Neural cell (in vitro differentiated cells): ENCODE measurements at regions not wholly inside any gene's neighbourhood (a gene's known extent, or its start where the extent isn't known, plus 50 kb on each side); places are given as distances from the start of the nearest gene placed in this dataset.

Experiments used
- H2AFZ ChIP-seq: fragments of 200-600, 300-800 bp; sonication (generic), shearing (Covaris generic); 2 replicates; pipeline ENCODE4 v1.6.0; 2014; ENCODE audit warnings: low read depth, mild to moderate bottlenecking, antibody characterized with exemption, low read length, moderate library complexity
- H3F3A ChIP-seq: fragments of 200-600 bp; shearing (Covaris generic); 2 replicates; pipeline ENCODE4 v1.6.1; 2016; ENCODE audit warnings: mild to moderate bottlenecking, moderate library complexity, mixed read lengths, antibody characterized with exemption, low read length; ENCODE audit not compliant: insufficient read depth, poor library complexity, severe bottlenecking
- H3K27ac ChIP-seq: fragments of 200-600, 300-800 bp; sonication (generic), shearing (Covaris generic); 2 replicates; pipeline ENCODE4 v1.5.1; 2014; ENCODE audit warnings: mild to moderate bottlenecking, low read length, moderate library complexity
- H3K27me3 ChIP-seq: fragments of 300-800, 200-600 bp; sonication (generic), shearing (Covaris generic); 2 replicates; pipeline ENCODE4 v1.6.0; 2014; ENCODE audit warnings: mild to moderate bottlenecking, low read depth, low read length, moderate library complexity; ENCODE audit not compliant: insufficient read depth
- H3K36me3 ChIP-seq: fragments of 300-800, 200-600 bp; sonication (generic), shearing (Covaris generic); 2 replicates; pipeline ENCODE4 v1.5.1; 2014; ENCODE audit warnings: mild to moderate bottlenecking, antibody characterized with exemption, low read length, moderate library complexity; ENCODE audit not compliant: insufficient read depth
- H3K4me2 ChIP-seq: fragments of 300-800, 200-600 bp; sonication (generic), shearing (Covaris generic); 2 replicates; pipeline ENCODE4 v1.6.0; 2014; ENCODE audit warnings: mild to moderate bottlenecking, low read length
- H3K4me3 ChIP-seq: fragments of 300-800, 200-600 bp; sonication (generic), shearing (Covaris generic); 2 replicates; pipeline ENCODE4 v1.5.1; 2014; ENCODE audit warnings: mild to moderate bottlenecking, low read length, moderate library complexity
- H3K79me2 ChIP-seq: fragments of 200-600 bp; shearing (Covaris generic); replicated peaks from 2 replicates; pipeline ENCODE4 v1.6.0; 2014; ENCODE audit warnings: mild to moderate bottlenecking, low read length, moderate library complexity; ENCODE audit not compliant: insufficient read depth
- H3K9ac ChIP-seq: fragments of 300-800, 200-600 bp; sonication (generic), shearing (Covaris generic); 2 replicates; pipeline ENCODE4 v1.6.1; 2016; ENCODE audit warnings: mild to moderate bottlenecking, low read length, mixed read lengths
- H3K9me2 ChIP-seq: fragments of 200-600 bp; shearing (Covaris generic); 2 replicates; pipeline ENCODE4 v1.6.1; 2016; ENCODE audit warnings: mild to moderate bottlenecking, low read length, mixed read lengths; ENCODE audit not compliant: insufficient read depth
- H3K9me3 ChIP-seq: fragments of 200-600, 300-800 bp; sonication (generic), shearing (Covaris generic); 2 replicates; pipeline ENCODE4 v1.6.1; 2016; ENCODE audit warnings: mild to moderate bottlenecking, mixed run types, low read length, moderate library complexity, mixed read lengths
- H4K20me1 ChIP-seq: fragments of 200-600 bp; shearing (Covaris generic); 2 replicates; pipeline ENCODE4 v1.6.1; 2016; ENCODE audit warnings: mild to moderate bottlenecking, mixed run types; ENCODE audit not compliant: insufficient read depth
- CTCF ChIP-seq: fragments of 450-650 bp; IDR thresholded peaks from 2 replicates; pipeline ENCODE4 v1.5.1; 2014; ENCODE audit warnings: antibody characterized with exemption, mild to moderate bottlenecking, moderate library complexity; ENCODE audit not compliant: poor library complexity, severe bottlenecking
- EP300 ChIP-seq: fragments of 450-650 bp; conservative IDR thresholded peaks from 2 replicates; pipeline ENCODE4 v1.6.1; 2014; ENCODE audit warnings: antibody characterized with exemption, mild to moderate bottlenecking, moderate library complexity; ENCODE audit not compliant: poor library complexity, severe bottlenecking
- EZH2 ChIP-seq: fragments of 200-600, 300-800 bp; shearing (Covaris generic), sonication (generic); IDR thresholded peaks from 2 replicates; pipeline ENCODE4 v1.6.1; 2014; ENCODE audit warnings: antibody characterized with exemption, low read length, borderline replicate concordance, mild to moderate bottlenecking; ENCODE audit not compliant: insufficient read depth, poor library complexity, severe bottlenecking
- MXI1 ChIP-seq: fragments of 450-650 bp; conservative IDR thresholded peaks from 2 replicates; pipeline ENCODE4 v1.6.1; 2014; ENCODE audit warnings: antibody characterized with exemption, mild to moderate bottlenecking; ENCODE audit not compliant: poor library complexity, severe bottlenecking
- POLR2AphosphoS5 ChIP-seq: IDR thresholded peaks from 2 replicates; pipeline ENCODE4 v1.6.1; 2012
- RAD21 ChIP-seq: fragments of 450-650 bp; conservative IDR thresholded peaks from 2 replicates; pipeline ENCODE4 v1.6.1; 2014; ENCODE audit warnings: antibody characterized with exemption, mild to moderate bottlenecking, moderate library complexity
- REST ChIP-seq: IDR thresholded peaks from 2 replicates; pipeline ENCODE4 v1.6.1; 2012; ENCODE audit warnings: borderline replicate concordance
- SMC3 ChIP-seq: fragments of 450-650 bp; conservative IDR thresholded peaks from 2 replicates; pipeline ENCODE4 v1.6.1; 2014; ENCODE audit warnings: antibody characterized with exemption, mild to moderate bottlenecking, moderate library complexity; ENCODE audit not compliant: poor library complexity
- TAF1 ChIP-seq: IDR thresholded peaks from 2 replicates; pipeline ENCODE4 v1.6.1; 2012; ENCODE audit warnings: low read depth

DNA sequence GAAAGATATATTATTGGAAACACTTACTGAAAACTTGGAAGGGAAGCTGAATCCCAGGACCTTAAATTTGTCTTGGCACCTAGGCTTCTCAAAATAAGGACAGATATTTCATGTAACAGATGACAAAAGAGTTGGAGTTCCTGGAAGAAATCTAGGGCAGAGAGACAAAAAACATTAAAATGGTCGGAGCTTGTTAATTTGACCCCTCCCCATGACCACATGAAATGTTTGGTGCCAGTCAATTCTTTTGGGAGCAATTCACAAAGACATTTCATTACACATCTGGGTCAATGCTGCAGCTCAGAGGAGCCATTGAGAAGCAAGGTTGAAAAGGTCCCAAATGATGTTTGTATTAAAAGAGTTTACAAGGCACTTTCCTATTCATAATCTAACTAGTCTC lies 162.0 kb upstream of the GUCY1A2 start:
- Histone ChIP-seq H3K4me2 (no peak overlapping the region), H3K4me3 (no peak overlapping the region), H3F3A (no peaks in the 10 kb centered on the region), H3K27me3 (no peaks in the 10 kb centered on the region), H3K27ac (no peak overlapping the region), H4K20me1 (no peaks in the 10 kb centered on the region), H3K36me3 (no peaks in the 10 kb centered on the region), H3K9me2 (no peaks in the 10 kb centered on the region), H3K79me2 (no peaks in the 10 kb centered on the region), H2AFZ (no peak overlapping the region), H3K9me3 (no peaks in the 10 kb centered on the region), H3K9ac (no peak overlapping the region)
- TF ChIP-seq POLR2AphosphoS5 (no peak), REST (no peak), SMC3 (no peak), MXI1 (no peak), TAF1 (no peak), EZH2 (no peak), RAD21 (no peak), EP300 (no peak), CTCF (no peak)

DNA sequence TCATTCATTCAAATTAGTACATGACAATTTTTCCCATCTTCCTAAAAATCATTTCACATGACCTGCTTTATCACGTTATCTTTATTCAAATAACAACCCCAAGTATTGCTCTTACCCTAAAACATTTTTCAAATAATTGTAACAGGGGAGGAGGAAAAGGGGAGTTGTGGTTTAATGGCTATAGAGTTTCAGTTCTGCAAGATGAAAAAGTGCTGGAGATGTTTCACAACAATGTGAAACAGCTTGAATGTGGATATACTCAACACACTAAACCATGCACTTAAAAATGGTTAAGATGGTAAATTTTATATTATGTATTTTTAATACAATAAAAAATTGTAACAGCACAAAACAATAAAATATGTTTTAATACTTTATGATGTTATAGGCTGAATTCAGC lies 161.6 kb upstream of the GUCY1A2 start:
- H2AFZ ChIP-seq = no peak overlapping the region
- no peaks in the 10 kb centered on the region for H3F3A ChIP-seq
- no peak overlapping the region for H3K27ac ChIP-seq
- H3K36me3 ChIP-seq = no peaks in the 10 kb centered on the region
- H3K79me2 ChIP-seq = no peaks in the 10 kb centered on the region
- H3K27me3 ChIP-seq = no peaks in the 10 kb centered on the region
- H3K9me2 ChIP-seq = no peaks in the 10 kb centered on the region
- H3K4me3 ChIP-seq = no peak overlapping the region
- no peaks in the 10 kb centered on the region for H3K9me3 ChIP-seq
- H3K4me2 ChIP-seq = no peak overlapping the region
- no peaks in the 10 kb centered on the region for H4K20me1 ChIP-seq
- no peak for TF ChIP-seq REST
- TF ChIP-seq RAD21 = no peak
- TF ChIP-seq SMC3 = no peak
- no peak for TF ChIP-seq CTCF
- TF ChIP-seq POLR2AphosphoS5 = no peak
- TF ChIP-seq TAF1 = no peak
- no peak for TF ChIP-seq EP300
- TF ChIP-seq MXI1 = no peak
- TF ChIP-seq EZH2 = no peak
- H3K9ac ChIP-seq = no peak overlapping the region
